ENCODE measurements at regions not wholly inside any gene's neighbourhood (a gene's known extent, or its start where the extent isn't known, plus 50 kb on each side); places are given as distances from the start of the nearest gene placed in this dataset.
"Not testable (repeated sequence)": the region's sequence is repeated elsewhere in the genome, so short reads cannot be mapped to it uniquely, and the experiment has no call there.

DNA sequence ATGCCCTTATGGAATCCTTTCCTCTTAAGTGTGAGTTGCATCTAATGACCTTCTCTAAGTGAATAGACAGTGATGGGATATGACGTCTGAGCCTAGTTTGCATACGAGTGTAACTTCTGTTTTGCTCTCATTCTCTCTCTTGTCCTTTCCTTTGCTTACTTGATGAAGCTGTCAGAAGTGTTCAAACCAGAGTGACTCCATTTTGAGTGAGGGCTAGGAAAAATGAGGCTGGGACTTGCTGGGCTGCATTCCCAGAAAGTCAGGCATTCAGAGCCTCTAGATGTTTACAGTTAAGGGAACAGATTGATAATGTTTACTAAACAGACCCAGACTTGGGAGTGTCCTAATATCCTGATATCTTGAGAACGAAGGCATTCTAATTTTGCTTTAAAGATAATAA, 311.2 kb upstream of the SOX4 start:
- DNase-seq = not testable (repeated sequence)

DNA sequence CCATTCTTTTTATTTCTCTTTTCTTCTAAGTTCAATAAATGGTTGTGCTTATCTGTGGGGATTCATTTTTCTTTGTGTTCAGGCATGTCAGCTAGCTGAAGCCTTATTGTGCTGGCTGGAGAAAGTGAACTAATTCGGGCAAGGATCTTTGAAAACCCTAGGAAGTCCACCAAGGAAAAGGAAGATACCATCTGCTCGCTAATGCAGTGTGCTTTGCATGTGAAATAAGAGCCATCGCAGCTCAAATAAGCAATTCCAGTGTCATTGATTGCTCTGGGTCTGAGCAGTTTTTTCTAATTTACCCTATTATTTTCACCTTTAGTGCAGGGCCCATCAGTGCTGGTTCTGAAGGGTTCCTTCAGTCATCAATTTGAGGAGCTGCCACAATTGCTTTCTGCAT, 309.4 kb upstream of the SOX4 start:
- DNase-seq = no peak

DNA sequence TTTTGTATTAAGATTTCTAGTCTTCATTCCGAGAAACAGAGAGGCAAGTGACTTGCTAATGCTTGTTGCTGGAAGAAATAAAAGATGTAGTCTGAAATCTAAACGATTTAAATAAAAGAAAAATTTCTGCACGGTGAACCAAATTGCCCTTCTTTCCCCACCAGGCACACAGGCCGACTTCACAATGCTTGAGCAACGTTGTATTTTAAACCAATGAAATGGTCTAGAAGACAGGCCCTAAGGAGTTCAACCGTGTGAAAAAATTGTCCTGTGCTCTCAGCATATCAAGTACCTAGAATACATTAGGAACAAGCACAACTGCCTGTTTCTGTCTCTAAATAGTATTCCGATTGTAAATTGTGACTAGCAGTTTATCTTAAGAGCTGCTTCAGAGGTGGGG, 308.8 kb upstream of the SOX4 start:
- no peak for DNase-seq

DNA sequence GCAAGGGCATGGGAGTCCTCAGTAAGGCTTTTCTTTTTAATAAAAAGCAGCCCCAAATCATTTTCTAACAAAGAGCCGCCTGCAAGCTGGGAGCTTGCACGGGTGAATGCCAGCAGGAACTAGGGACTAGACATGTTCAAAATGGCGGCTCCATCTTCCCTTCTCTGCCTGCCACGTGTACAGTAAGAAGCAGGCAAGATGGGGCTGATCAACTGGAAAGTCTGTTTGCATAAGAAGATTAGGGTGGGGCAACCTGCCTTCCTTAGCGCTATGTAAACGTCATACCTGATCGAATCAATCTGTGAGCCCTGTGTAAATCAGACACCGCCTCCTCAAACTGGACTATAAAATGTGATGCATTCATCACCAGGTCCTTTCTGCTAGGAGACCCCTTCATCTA, 299.4 kb upstream of the SOX4 start:
- no peak for DNase-seq

GRCh38 chr6:21295506-21296240, 297.9 kb upstream of the SOX4 start:
- no peak for DNase-seq

DNA sequence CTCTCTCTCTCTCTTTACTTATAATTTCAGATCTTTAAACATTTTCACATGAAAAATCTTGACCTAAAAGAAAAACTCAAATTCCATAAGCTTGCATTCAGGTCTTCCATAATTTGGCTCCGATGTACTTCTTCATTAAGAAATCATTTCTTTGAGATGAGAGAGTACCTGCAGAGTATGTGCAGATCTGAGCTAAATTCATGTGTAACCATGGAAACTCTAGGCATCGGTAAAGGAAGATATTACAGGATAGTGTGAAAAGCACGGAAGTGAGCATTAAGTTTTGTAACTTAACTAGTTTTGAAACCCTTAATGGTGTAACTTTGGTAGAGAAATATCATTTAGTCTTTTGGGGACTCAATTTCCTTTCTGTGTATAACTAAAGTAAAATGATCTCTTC, 295.9 kb upstream of the SOX4 start:
- DNase-seq = no peak

- DNase-seq = no peak
Measured at GRCh38 chr6:21299216-21299615, 294.3 kb upstream of the SOX4 start.

- DNase-seq = no peak
Measured at GRCh38 chr6:21300439-21300838, 293.1 kb upstream of the SOX4 start.

GRCh38 chr6:21305893-21306332, 287.6 kb upstream of the SOX4 start:
- DNase-seq = no peak

- no peak for DNase-seq
Measured at GRCh38 chr6:21306546-21306945, 287.0 kb upstream of the SOX4 start.

GRCh38 chr6:21309807-21310221, 283.7 kb upstream of the SOX4 start:
- no peak for DNase-seq

DNA sequence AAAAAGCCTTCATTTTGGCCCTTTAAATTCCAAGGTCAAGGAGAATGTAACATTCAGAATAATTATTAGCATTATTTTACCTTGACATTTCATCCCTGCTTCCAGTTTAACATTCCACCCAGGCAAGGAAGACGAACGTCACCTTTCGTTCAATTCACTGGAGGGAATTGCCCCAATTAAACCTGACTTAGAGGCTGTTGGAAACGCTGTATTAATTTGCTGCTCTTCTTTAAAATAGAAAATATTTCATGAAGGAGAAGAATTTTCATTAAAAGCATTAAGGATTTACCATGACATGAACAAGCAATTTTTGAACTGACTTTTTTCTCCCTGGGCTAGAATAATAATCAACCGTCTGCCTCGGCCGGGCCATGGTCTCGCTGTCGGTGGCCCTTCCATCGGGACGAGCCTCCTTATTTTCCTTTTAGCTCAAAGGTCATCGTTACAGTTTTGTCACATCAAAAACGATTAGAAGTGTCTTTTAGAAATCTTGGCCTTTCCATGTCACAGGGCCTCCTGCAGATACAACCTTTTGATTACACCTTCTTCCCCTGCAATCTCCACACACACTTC, 282.9 kb upstream of the SOX4 start:
- no peak for DNase-seq

DNA sequence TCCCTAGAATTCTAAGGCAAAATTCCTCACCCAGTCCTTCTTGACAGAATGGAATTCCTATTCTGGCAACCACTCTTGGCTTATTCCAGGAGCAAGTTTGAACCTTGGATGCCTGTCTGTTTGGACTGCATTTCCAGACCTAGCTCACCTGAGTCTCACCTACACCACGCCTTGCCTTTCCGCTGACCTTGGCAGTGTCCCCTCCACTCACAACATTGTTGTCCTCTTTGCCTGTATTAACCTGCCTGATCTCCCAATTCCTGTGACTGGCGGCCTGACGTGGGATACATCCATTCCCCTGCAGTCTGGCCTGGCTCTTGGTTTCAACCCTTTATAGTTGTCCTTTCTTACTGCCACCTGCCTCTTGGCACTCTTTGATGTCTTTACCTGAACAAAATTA, 281.4 kb upstream of the SOX4 start:
- DNase-seq = no peak

DNA sequence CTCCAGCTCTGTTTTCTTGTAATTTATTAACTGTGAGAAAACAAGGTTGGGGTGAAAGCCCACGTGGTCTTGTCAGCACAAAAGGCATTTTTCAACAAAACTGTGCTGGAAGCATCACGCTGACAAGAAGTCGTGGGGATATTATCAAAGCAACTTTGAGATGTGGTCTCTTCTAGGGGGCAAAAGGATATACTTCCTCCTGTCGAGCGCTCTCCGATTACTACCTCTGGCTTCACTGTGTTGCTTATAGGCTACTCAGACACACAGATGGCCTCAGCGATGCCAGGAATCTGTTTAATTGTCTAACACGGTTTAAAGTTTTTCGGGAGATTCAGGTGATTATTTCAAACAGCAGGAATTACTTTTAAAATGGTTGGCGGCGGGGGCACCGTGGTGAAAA, 275.9 kb upstream of the SOX4 start:
- DNase-seq = no peak

DNA sequence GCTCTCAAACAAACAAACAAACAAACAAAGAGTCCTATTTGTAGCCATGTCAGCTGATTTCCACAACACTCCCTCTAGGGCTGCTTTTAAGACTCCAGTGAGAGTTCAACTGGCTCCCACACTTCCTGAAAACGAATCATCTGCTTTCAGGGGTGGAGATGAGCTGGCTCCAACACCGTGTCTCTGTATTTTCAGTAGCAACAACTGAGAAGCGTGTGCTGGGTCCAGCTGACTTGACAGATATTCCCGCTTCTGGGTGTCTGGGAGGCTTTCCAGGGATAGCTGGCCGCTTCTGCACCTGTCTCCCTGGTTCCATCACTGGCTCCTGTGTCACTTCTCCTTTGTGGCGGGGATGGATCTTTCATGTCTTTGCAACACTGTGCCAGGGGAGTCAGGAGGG, 272.5 kb upstream of the SOX4 start:
- DNase-seq = no peak

DNA sequence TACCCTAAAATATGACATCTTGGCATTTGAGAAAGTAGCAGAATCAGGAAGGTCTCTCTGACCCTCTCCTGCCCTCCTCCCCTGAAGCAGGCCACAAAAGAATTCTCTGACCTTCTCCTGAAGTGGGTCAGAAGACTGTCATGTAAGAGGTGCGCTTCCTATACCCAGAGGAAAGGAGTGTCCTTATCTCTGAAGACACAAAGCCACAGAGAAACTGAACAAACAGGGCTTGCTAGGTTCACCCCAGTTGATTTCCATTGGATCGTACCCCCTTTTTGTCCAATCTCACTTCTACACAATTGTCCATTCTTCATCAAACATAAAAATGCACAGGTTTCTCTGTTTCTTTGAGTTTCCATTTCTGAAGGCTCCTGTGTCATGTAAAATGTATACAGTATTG, 272.0 kb upstream of the SOX4 start:
- DNase-seq = no peak

DNA sequence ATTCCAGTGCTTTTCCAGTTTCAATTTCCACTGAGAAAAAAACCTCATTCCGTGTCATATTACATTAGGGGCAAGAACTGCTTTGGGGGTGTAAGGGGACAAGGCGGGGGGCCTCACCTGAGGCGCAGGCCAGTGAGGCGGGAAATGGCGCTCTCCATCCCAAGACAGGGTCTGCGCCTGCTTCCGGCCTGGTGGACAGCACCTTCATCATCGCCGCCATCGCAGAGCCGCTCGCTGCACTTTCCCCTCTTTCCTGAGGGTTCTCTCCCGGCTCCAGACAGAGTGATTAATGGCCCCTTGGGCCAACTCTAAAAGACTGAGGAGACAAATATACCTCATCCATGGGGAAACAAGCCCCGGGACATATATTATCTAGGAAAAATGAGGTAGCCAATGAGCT, 270.0 kb upstream of the SOX4 start:
- DNase-seq = no peak

DNA sequence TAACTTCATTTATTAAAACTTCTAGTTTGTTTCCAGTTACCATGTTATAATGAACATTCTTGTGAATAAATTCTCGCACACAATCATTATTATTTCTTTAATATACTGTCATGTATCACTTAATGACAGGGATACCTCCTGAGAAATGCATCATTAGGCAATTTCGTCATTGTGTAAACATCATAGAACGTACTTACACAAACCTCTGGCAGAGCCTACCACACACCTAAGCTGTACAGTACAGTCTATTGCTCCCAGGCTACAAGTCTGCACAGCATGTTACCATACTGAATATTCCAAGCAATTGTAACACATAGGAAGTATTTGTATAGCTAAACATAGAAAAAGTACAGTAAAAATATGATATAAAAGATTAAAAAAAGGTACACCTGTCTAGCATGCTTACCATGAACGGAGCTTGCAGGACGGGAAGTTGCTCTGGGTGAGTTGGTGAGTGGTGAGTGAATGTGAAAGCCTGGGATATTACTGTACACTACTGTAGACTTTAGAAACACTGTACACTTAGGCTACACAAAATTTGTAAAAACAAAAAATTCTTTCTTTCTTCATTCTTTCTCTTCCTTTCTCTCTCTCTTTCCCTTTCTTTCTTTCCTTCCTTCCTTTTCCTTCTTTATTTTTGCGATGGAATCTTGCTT, 268.2 kb upstream of the SOX4 start:
- peak; percentile 39 for DNase-seq

- no peak for DNase-seq
Measured at GRCh38 chr6:21327326-21328112, 266.0 kb upstream of the SOX4 start.

GRCh38 chr6:21331235-21331634, 262.3 kb upstream of the SOX4 start:
- DNase-seq = no peak

GRCh38 chr6:21332077-21332476, 261.5 kb upstream of the SOX4 start:
- DNase-seq = no peak

DNA sequence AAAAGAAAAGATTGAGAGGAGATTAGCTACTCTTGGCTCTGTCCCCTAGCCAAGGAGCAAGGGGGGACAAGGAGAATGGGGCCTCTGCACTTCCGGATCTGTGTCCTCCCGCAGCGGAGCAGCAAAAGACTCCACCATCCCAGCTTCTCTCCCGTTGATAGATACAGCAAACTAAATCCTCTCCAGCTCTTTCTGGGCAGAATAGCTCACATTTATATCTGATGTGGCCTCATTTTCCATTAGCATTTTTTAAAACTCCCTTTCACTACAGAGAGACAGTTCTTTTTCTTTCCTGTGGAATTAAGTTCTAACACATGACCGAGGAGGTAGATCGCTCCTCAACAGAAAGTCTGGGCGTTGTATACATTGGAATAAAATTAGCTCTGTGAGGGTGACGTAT, 260.9 kb upstream of the SOX4 start:
- DNase-seq = no peak

DNA sequence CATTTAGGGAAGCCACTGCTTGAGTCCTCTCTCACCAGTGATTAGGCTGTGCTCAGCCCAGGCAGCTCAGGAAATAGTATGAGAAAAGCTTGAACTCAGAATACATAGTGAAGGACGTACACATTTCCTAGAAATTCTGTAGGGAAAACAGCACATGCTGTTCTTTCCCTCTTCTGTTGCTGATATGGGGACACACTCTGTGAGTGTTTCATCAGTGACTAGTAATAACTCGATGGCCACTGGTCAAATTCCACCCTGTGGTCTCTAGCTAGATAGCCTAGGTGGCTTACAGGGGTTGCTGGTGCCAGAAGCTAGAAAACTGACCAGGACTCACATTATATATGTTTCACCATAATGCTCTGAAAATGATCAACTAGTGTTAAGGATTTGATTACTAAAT, 259.8 kb upstream of the SOX4 start:
- no peak for DNase-seq

DNA sequence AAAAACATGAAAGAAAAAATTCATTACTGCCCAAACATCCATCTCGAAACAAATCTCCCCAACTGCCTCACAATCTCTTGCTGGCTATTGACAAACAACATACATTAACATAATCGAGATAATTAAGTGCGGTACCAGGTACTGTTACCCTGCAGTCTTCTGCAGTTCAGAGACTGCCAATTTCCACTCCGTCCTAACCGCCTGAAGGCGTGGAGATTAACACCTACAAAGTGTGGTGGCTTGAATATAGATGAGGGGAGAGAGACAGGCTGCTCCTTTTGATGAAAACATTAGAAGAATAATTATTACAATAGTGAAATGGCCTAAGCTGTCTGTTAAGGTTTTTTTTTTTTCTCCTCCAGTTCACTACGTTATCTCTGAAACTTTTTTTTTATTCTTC, 258.9 kb upstream of the SOX4 start:
- DNase-seq = no peak
